ENCODE measurements at regions not wholly inside any gene's neighbourhood (a gene's known extent, or its start where the extent isn't known, plus 50 kb on each side); places are given as distances from the start of the nearest gene placed in this dataset.

DNA sequence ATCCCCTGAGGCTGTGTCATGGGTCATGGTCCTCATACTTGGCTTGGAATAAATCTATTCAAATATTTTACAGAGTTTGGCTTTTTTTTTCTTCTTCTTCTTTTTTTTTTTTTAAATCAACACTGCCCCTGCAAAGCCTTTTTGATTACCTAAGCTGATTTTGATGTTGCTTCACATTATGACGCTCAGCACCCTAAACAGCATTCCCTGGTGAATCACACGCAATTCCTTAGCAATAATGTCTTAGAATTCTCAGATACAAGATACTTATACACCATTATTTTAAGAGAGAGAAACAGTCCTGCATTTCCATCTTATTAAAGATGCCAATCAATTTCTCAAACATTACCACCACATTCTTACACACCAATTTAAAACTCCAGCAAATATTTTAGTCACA, 323.7 kb upstream of the IGFBP3 start (continued):
- TF ChIP-seq, protein P1, sequence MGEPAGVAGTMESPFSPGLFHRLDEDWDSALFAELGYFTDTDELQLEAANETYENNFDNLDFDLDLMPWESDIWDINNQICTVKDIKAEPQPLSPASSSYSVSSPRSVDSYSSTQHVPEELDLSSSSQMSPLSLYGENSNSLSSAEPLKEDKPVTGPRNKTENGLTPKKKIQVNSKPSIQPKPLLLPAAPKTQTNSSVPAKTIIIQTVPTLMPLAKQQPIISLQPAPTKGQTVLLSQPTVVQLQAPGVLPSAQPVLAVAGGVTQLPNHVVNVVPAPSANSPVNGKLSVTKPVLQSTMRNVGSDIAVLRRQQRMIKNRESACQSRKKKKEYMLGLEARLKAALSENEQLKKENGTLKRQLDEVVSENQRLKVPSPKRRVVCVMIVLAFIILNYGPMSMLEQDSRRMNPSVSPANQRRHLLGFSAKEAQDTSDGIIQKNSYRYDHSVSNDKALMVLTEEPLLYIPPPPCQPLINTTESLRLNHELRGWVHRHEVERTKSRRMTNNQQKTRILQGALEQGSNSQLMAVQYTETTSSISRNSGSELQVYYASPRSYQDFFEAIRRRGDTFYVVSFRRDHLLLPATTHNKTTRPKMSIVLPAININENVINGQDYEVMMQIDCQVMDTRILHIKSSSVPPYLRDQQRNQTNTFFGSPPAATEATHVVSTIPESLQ (CRISPR knock-in tag; IDR thresholded peaks at IDR 0.05): no peak
- no peak for TF ChIP-seq NFATC4 (CRISPR knock-in tag; IDR thresholded peaks at IDR 0.05)
- TF ChIP-seq ZNF232 (CRISPR knock-in tag; IDR thresholded peaks at IDR 0.05): no peak
- TF ChIP-seq, protein P2, sequence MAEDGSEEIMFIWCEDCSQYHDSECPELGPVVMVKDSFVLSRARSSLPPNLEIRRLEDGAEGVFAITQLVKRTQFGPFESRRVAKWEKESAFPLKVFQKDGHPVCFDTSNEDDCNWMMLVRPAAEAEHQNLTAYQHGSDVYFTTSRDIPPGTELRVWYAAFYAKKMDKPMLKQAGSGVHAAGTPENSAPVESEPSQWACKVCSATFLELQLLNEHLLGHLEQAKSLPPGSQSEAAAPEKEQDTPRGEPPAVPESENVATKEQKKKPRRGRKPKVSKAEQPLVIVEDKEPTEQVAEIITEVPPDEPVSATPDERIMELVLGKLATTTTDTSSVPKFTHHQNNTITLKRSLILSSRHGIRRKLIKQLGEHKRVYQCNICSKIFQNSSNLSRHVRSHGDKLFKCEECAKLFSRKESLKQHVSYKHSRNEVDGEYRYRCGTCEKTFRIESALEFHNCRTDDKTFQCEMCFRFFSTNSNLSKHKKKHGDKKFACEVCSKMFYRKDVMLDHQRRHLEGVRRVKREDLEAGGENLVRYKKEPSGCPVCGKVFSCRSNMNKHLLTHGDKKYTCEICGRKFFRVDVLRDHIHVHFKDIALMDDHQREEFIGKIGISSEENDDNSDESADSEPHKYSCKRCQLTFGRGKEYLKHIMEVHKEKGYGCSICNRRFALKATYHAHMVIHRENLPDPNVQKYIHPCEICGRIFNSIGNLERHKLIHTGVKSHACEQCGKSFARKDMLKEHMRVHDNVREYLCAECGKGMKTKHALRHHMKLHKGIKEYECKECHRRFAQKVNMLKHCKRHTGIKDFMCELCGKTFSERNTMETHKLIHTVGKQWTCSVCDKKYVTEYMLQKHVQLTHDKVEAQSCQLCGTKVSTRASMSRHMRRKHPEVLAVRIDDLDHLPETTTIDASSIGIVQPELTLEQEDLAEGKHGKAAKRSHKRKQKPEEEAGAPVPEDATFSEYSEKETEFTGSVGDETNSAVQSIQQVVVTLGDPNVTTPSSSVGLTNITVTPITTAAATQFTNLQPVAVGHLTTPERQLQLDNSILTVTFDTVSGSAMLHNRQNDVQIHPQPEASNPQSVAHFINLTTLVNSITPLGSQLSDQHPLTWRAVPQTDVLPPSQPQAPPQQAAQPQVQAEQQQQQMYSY (CRISPR knock-in tag; IDR thresholded peaks at IDR 0.05): no peak

DNA sequence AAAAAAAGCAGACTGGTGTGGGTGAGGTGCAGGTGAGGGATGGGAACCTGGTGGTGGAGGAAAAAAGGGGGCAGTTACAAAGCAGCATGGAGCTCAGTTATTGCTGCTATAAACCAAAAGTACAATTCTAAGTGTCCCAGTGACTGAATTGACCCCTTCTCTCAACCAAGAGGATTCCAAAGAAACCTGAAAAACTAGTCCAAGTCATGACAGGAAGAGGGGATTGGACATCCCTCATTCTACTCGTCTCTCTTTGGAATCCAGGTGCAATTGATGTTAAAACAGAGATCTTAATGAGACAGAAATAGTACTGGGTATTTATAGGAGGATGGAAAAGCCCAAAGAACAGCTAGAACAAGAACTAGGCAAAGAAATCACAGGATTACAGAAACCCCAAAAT, 322.3 kb upstream of the IGFBP3 start:
- CTCF ChIA-PET: no interaction called here
- Mint-ChIP-seq H3K27ac (no peak overlapping the region), H3K36me3 (no peaks in the 10 kb centered on the region), H3K4me3 (no peak overlapping the region), H3K4me1 (peaks cover 10% of the 10 kb centered on the region), H3K9me3 (peaks cover 7% of the 10 kb centered on the region), H3K27me3 (ENCODE audit: low read depth) (peaks cover 4% of the 10 kb centered on the region; the same call in 1 of the 2 replicates)
- ATAC-seq (no peak), DNase-seq (ENCODE audit: low spot score) (no peak)
- POLR2A ChIA-PET: no interaction called here
- TF ChIP-seq, protein P3, sequence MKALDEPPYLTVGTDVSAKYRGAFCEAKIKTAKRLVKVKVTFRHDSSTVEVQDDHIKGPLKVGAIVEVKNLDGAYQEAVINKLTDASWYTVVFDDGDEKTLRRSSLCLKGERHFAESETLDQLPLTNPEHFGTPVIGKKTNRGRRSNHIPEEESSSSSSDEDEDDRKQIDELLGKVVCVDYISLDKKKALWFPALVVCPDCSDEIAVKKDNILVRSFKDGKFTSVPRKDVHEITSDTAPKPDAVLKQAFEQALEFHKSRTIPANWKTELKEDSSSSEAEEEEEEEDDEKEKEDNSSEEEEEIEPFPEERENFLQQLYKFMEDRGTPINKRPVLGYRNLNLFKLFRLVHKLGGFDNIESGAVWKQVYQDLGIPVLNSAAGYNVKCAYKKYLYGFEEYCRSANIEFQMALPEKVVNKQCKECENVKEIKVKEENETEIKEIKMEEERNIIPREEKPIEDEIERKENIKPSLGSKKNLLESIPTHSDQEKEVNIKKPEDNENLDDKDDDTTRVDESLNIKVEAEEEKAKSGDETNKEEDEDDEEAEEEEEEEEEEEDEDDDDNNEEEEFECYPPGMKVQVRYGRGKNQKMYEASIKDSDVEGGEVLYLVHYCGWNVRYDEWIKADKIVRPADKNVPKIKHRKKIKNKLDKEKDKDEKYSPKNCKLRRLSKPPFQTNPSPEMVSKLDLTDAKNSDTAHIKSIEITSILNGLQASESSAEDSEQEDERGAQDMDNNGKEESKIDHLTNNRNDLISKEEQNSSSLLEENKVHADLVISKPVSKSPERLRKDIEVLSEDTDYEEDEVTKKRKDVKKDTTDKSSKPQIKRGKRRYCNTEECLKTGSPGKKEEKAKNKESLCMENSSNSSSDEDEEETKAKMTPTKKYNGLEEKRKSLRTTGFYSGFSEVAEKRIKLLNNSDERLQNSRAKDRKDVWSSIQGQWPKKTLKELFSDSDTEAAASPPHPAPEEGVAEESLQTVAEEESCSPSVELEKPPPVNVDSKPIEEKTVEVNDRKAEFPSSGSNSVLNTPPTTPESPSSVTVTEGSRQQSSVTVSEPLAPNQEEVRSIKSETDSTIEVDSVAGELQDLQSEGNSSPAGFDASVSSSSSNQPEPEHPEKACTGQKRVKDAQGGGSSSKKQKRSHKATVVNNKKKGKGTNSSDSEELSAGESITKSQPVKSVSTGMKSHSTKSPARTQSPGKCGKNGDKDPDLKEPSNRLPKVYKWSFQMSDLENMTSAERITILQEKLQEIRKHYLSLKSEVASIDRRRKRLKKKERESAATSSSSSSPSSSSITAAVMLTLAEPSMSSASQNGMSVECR (CRISPR knock-in tag; IDR thresholded peaks at IDR 0.05; ENCODE audit: borderline replicate concordance): no peak
- TF ChIP-seq, protein P4, sequence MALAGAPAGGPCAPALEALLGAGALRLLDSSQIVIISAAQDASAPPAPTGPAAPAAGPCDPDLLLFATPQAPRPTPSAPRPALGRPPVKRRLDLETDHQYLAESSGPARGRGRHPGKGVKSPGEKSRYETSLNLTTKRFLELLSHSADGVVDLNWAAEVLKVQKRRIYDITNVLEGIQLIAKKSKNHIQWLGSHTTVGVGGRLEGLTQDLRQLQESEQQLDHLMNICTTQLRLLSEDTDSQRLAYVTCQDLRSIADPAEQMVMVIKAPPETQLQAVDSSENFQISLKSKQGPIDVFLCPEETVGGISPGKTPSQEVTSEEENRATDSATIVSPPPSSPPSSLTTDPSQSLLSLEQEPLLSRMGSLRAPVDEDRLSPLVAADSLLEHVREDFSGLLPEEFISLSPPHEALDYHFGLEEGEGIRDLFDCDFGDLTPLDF (CRISPR knock-in tag; IDR thresholded peaks at IDR 0.05): no peak
- TF ChIP-seq, protein P5, sequence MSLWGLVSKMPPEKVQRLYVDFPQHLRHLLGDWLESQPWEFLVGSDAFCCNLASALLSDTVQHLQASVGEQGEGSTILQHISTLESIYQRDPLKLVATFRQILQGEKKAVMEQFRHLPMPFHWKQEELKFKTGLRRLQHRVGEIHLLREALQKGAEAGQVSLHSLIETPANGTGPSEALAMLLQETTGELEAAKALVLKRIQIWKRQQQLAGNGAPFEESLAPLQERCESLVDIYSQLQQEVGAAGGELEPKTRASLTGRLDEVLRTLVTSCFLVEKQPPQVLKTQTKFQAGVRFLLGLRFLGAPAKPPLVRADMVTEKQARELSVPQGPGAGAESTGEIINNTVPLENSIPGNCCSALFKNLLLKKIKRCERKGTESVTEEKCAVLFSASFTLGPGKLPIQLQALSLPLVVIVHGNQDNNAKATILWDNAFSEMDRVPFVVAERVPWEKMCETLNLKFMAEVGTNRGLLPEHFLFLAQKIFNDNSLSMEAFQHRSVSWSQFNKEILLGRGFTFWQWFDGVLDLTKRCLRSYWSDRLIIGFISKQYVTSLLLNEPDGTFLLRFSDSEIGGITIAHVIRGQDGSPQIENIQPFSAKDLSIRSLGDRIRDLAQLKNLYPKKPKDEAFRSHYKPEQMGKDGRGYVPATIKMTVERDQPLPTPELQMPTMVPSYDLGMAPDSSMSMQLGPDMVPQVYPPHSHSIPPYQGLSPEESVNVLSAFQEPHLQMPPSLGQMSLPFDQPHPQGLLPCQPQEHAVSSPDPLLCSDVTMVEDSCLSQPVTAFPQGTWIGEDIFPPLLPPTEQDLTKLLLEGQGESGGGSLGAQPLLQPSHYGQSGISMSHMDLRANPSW (CRISPR knock-in tag; conservative IDR thresholded peaks at IDR 0.05; ENCODE audit: low read depth): no peak
- TF ChIP-seq, protein P6, sequence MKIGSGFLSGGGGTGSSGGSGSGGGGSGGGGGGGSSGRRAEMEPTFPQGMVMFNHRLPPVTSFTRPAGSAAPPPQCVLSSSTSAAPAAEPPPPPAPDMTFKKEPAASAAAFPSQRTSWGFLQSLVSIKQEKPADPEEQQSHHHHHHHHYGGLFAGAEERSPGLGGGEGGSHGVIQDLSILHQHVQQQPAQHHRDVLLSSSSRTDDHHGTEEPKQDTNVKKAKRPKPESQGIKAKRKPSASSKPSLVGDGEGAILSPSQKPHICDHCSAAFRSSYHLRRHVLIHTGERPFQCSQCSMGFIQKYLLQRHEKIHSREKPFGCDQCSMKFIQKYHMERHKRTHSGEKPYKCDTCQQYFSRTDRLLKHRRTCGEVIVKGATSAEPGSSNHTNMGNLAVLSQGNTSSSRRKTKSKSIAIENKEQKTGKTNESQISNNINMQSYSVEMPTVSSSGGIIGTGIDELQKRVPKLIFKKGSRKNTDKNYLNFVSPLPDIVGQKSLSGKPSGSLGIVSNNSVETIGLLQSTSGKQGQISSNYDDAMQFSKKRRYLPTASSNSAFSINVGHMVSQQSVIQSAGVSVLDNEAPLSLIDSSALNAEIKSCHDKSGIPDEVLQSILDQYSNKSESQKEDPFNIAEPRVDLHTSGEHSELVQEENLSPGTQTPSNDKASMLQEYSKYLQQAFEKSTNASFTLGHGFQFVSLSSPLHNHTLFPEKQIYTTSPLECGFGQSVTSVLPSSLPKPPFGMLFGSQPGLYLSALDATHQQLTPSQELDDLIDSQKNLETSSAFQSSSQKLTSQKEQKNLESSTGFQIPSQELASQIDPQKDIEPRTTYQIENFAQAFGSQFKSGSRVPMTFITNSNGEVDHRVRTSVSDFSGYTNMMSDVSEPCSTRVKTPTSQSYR (CRISPR knock-in tag; IDR thresholded peaks at IDR 0.05): no peak
- TF ChIP-seq, protein P7, sequence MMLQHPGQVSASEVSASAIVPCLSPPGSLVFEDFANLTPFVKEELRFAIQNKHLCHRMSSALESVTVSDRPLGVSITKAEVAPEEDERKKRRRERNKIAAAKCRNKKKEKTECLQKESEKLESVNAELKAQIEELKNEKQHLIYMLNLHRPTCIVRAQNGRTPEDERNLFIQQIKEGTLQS (CRISPR knock-in tag; conservative IDR thresholded peaks at IDR 0.05): no peak
- no peak for TF ChIP-seq MXD4 (CRISPR knock-in tag; IDR thresholded peaks at IDR 0.05; ENCODE audit: borderline replicate concordance)
- TF ChIP-seq RELA (CRISPR knock-in tag; IDR thresholded peaks at IDR 0.05; ENCODE audit: borderline replicate concordance): no peak
- TF ChIP-seq, protein P8, sequence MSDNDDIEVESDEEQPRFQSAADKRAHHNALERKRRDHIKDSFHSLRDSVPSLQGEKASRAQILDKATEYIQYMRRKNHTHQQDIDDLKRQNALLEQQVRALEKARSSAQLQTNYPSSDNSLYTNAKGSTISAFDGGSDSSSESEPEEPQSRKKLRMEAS (CRISPR knock-in tag; IDR thresholded peaks at IDR 0.05): no peak
- no peak for TF ChIP-seq NR3C1 (CRISPR knock-in tag; conservative IDR thresholded peaks at IDR 0.05; ENCODE audit: low read depth)
- TF ChIP-seq, protein P9, sequence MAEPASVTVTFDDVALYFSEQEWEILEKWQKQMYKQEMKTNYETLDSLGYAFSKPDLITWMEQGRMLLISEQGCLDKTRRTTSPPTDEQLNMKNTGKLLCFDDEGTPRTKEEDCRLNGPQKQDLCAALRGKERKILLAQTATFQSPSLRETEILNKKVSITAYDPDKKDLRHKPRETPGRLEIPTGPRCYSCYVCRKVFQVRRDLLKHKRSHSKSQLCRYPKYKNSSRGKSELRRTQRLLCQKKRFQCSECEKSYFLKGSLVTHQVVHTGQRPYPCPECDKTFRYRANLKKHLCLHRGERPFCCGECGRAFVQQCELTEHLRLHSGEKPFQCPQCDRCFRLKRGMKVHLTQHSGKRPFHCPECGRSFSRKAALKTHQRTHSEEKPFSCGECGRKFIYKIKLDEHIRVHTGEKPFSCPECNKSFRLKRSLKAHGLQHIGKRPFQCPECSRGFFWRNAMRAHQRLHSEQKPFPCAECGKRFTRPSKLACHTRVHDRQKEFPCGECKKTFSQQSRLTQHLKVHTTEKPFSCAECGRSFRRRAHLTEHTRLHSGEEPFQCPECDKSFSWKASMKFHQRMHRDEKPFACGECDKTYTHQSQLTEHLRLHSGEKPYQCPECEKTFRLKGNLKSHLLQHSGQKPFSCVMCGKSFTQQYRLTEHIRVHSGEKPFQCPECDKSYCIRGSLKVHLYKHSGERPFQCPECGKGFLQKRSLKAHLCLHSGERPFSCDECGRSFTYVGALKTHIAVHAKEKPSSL (CRISPR knock-in tag; conservative IDR thresholded peaks at IDR 0.05): no peak
